RPMI8226 (cell line): ENCODE measurements at regions not wholly inside any gene's neighbourhood (a gene's known extent, or its start where the extent isn't known, plus 50 kb on each side); places are given as distances from the start of the nearest gene placed in this dataset.
"Not testable (repeated sequence)": the region's sequence is repeated elsewhere in the genome, so short reads cannot be mapped to it uniquely, and the experiment has no call there.

Experiments used
- DNase-seq: peaks from one replicate; pipeline ENCODE4 v3.0.0-alpha.2; 2015

GRCh38 chr2:215793747-215794595 is 219.4 kb downstream of the MREG start:
- DNase-seq = peak; percentile 75

DNA sequence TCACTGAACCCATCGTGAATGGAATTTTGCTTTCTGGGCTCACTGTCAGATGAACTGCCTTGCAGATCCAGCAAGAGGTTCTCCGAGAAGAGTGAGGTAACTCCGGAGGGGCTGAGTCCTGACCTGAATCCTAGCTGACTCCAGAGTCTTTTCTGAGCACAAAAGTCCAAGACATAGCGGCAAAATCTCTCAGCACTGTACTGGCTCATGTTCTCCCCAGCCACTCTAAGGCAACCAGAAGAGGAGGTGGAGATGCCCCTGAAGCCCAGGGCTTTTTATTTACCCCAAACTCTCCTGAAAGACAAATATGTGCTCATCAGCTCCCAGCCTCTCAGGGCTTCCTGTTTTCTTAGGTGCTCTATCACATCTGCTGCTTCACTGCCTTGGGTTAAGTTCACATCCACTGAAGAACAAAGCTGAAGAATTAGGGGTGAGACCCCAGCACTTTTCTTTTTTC is 221.8 kb downstream of the MREG start:
- peak; percentile 29 for DNase-seq

- no peak for DNase-seq
Measured at GRCh38 chr2:215790523-215791421, 222.6 kb downstream of the MREG start.

DNA sequence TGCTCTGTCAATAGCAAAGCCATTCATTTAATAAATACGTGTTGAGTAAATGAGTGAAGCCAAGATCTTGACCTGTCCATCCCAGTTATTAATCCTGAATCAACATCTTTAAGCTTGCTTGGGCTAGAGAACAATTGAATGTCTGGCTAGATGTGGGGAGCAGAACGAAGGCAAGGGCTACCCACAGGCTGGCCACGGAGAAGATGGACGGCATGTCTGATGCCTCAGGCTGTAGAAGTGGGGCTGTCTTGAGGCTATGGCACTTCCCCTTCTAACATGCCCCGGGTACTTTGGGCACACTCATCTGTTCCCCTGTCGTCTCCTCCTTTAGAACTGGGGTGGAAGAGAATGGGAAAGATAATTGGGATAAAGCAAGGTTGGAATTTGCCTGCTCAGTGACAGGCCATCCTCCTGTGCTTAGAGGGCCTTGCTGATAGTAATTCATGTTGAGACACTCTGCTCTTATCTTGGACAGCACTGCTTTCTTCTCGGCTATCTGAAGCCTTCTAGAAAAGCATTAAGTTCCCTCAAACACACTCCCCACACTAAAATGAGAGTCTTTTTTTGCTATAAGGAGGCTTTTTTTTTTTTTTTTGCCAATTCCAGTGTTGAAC is 225.7 kb downstream of the MREG start:
- DNase-seq = no peak

DNA sequence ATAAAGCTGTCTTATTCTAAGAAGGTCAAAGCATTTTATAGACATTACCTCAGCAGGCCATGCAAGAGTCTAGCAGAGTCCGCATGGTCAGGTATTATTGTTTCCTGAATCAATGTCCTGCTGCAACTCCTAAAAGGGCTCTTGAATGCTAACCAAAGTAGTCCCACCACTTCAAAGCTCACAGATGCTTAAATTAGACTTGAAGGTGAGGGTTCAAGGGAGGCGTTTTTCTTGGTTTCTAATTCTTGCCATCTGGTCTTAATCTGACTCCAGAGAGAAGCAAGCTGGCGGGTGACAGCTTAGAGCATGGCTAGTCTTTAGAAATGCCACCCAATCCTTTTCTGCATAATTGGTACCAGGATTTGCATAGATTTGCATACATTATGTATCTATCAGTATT is 226.3 kb downstream of the MREG start:
- DNase-seq = no peak

DNA sequence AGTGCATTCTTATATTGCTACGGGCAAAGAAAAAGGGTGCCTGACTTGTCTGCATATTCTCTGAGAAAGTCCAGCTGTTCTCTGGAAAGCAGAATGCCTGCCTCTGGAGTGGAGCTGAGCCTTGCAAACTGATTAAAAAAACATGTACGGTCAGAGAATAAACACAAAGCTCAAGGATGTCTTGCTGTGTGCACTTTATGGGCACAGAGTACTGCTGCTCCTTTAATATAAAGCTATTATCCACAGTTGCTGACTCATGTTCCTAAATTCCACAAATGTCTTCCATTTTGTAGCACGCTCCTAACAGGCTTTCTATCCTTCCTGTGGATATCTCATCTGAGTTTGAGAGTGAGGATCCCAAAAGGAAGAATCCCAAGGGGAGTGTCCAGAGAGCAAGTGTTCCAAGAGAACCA is 229.0 kb downstream of the MREG start:
- DNase-seq = no peak

DNA sequence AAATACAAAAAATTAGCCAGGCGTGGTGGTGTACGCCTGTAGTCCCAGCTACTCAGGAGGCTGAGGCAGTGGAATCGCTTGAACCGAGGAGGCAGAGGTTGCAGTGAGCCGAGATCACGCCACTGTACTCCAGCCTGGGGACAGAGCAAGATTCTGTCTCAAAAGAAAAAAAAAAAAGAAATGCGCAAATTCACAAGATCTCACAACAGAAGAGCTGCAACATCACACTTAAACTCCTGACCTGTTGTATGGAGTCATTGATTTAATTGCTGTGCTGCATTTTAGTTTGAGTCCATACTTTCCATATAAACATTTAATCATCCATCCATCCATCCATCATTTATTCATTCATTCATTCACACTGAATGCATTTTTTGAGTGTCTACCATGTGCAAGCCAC is 229.7 kb downstream of the MREG start:
- DNase-seq = not testable (repeated sequence)

DNA sequence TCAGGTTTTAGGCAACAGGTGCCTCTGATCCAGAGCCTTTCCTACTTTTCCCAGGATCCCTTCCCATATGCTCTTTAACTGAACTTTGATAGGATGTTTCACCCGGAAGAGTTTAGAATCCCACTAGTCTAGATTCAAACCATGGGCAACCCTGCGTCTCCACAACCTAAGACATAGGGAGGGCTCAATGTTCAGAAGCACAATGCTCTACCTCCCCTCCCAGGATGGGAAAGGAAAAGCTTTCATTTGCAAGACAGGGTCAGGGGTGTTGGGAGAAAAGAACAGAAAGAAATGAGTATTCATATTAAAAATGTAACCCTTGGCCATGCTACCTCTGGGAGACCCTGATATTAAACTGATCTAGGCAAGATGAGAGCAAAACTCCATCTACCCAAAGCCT is 230.4 kb downstream of the MREG start:
- no peak for DNase-seq

DNA sequence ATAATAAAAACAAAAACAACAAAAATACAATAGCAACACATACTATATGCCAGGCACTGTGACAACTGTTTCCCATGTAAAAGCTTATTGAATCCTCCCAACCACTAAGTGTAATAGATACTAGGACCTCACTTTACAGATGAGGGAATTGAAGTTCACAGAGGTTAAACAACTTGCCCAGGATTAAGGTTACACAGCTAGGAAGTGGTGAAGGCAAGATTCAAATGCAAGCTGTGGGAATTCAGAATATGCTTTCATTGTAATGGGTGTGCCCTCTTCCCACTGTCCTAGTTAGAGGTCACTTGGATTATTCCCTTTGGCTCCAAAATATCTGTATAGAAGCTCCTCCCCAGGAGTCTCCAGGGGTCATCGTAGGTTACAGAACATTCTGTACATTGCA is 231.1 kb downstream of the MREG start:
- DNase-seq = no peak

DNA sequence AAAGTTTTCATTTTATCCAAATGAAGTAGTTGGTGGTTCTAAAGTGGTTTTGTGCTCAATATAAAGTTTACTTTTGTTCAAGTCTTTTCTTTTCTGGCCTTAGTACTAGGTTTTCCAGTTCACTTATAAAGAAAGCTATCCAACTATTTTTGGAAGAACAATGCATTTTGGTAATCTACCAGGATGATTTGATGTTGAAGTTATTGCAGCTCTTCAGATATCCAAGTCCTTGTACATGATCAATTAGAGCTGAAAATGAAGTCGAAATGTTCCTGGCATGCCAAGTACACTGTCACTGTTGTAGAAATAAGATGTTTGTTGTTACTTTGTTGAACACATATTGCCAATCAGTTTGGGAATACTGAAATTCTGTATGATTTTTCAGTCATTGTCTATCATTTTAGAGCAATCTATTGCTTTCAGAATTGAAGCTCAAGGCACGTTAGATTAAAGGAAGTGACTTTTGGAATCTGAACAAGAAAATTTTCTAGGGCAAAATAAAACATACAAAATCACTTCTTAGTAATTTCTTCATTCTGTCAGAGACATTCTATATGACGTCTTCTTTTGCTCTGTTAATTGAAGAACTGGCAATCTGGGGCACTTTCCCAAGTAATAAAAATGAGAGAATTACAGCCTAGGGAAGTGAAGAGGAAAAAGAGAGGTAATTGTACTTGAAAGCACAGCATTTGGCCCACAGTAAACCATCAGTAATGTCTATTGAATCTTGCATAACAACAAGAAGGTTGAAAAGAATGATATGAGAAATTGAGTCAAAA is 232.3 kb downstream of the MREG start:
- no peak for DNase-seq

DNA sequence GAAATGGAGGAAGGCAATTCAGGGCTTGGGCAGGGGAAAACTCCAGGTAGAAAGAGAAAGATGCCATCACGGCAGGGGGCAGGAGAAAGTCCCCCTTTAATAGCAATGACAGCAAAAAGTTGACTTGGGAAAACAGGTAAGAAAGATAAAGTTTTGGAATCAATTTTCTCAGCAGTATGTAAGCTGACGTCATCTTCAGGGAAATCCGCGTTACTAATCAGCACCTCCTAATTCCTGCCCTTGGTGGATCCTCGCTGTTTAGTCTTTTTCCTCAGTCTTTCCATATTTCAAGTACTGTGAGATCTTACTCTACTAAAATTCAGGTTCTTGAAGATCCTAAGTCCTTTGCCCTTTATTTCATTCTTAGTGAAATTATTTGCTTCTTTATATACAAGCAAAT is 233.0 kb downstream of the MREG start:
- DNase-seq = no peak

DNA sequence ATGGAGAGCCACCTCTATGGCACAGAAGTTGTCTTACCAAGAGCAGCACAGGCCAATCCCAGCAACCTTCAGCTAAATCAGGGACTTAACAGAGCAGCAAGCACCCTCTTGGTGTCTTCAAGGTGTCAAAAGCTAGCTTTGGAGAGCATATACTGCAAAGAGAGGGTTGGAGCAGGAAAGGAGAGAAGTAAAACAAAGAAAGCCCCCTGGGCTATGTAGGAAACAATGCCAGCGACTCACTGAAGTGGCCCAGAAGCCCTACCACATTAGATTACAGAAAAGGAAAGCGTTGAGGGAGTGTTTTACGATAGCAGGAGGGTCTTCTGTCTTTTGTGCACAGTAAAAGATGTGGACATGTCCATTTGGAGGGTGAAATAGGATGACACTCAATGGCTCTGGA is 233.4 kb downstream of the MREG start:
- DNase-seq = no peak

DNA sequence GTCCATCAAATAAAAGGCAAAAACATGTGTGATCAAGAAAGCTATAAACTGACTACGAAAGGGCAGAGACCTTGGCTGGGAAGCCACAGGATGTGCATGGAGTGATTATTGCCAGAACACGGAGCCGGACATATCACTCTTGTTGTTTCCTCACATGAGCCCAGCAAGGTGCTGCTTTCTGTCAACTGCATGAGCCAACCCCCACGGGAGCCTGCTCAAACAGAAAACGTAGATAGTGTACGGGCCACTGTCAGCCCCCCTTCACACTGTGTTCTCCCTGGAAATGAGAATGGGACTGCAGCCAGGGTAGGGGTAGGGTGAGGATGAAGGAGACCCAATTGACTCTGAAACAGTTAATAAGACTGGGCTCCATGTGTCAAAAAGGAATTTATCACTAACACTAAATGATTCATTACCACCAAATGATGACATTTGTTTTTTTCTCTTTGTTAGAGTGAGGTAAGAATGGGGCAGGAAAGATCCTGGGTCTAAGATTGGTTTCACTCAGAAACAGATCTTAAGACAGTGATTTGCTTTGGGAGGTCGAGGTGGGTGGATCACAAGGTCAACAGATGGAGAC is 235.8 kb downstream of the MREG start:
- DNase-seq = no peak

DNA sequence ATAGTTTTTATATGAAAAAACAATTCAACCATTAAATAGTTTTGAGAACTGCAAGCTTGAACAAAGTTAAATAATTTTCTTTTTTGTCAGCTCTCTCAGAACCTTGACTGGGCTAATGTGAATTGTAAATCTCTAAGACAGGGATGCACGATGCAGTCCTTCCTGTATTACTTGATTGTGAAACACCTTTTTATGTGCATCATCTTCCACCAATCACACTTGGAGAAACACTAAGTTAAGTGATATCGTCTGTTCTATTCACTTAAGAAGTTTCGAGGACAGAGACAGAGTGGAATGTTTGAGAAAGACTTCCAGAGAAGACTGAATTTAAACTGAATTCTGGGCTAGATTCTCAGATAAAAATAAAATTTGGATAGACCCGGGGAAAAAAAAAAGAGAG is 238.2 kb downstream of the MREG start:
- no peak for DNase-seq

GRCh38 chr2:215773728-215774127 is 239.6 kb downstream of the MREG start:
- no peak for DNase-seq

DNA sequence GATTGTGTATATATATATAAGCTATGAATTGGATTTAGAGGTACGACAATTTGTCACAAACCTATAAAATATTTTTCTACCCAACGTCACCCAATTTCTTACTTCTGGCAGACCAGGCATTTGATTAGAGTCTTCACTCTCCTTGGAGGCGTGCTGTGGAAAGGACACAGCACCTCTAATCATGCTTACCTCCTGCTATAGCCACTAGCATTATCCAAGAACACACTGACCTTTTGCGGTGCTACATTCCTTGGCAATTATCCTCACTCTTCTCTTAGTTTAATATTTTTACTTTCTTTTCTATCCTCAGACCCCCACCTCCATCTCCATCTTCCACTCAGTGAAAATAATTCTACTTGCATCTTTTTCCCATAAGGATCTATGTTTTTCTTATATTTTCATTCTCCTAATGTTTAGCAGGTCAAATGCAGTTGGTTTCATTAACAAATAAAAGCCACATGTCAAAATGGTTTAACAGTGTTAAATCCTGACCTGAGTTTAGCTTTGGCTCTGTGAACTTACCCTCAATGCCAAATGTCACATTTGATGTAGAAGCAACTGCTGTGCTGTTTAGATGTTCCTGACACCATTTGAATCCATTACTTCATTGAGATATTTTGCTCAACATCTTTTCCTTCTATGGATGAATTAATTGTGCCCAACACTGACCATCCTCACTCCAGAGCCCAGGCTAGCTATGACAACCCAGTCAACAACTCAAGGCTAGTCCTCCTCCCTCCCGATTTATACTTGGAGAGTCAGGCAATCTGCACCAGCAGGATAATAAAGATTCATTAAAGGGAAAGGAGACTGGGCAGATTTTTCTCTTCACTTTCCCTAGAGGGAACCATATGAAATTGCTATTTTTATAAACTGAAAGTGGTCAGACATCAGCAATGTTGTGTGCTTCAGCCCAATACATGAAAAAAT is 240.5 kb downstream of the MREG start:
- no peak for DNase-seq

- DNase-seq = no peak
Measured at GRCh38 chr2:215772003-215772402, 241.3 kb downstream of the MREG start.

- DNase-seq = no peak
Measured at GRCh38 chr2:215771241-215771640, 242.1 kb downstream of the MREG start.

- no peak for DNase-seq
Measured at GRCh38 chr2:215770668-215771067, 242.7 kb downstream of the MREG start.

- DNase-seq = no peak
Measured at GRCh38 chr2:215769246-215769645, 244.1 kb downstream of the MREG start.

DNA sequence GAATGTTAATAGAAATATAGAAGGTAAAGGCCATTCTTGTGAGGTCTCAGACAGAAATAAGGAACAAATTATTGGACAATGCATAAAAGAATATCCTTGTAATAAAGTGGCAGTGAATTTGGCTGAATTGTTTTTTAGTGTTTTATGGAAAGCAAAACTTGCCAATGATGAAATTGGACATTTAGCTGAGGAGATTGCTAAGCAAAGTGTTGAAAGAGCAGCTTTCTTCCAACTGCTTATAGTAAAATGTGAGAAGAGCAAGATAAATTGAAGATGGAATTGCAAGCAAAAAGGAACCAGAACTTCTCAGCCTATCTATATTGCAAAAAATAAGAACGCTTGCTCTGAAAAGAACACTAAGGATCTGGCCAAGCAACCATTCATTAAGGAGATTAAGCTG is 245.7 kb downstream of the MREG start:
- DNase-seq = no peak
